ENCODE measurements at regions not wholly inside any gene's neighbourhood (a gene's known extent, or its start where the extent isn't known, plus 50 kb on each side); places are given as distances from the start of the nearest gene placed in this dataset.

DNA sequence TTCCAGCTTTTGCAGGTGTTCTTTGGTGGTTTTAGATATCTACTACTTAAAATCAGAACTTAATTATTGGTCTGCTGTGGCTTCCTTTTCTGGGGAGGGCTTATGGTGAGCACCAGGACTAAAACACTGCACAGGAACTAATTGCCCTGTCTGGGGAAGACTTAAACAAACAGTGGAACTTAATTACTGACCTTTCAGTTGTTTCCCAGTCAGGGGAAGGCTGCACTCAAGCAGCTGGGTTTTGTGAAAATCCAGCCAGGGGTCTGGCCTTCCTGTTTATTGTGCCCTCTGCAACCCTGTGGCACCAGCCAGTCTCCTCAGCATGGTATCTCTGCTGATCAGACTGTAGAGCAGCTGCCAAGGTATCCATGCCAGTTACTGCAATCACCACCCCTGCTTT lies 398.2 kb downstream of the ADCYAP1 start:
- TF ChIP-seq, protein P1, sequence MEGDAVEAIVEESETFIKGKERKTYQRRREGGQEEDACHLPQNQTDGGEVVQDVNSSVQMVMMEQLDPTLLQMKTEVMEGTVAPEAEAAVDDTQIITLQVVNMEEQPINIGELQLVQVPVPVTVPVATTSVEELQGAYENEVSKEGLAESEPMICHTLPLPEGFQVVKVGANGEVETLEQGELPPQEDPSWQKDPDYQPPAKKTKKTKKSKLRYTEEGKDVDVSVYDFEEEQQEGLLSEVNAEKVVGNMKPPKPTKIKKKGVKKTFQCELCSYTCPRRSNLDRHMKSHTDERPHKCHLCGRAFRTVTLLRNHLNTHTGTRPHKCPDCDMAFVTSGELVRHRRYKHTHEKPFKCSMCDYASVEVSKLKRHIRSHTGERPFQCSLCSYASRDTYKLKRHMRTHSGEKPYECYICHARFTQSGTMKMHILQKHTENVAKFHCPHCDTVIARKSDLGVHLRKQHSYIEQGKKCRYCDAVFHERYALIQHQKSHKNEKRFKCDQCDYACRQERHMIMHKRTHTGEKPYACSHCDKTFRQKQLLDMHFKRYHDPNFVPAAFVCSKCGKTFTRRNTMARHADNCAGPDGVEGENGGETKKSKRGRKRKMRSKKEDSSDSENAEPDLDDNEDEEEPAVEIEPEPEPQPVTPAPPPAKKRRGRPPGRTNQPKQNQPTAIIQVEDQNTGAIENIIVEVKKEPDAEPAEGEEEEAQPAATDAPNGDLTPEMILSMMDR (IDR thresholded peaks at IDR 0.05), result no peak
- TF ChIP-seq, protein P2, sequence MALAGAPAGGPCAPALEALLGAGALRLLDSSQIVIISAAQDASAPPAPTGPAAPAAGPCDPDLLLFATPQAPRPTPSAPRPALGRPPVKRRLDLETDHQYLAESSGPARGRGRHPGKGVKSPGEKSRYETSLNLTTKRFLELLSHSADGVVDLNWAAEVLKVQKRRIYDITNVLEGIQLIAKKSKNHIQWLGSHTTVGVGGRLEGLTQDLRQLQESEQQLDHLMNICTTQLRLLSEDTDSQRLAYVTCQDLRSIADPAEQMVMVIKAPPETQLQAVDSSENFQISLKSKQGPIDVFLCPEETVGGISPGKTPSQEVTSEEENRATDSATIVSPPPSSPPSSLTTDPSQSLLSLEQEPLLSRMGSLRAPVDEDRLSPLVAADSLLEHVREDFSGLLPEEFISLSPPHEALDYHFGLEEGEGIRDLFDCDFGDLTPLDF (CRISPR knock-in tag; IDR thresholded peaks at IDR 0.05), result no peak
- TF ChIP-seq CREB1 (CRISPR knock-in tag; IDR thresholded peaks at IDR 0.05) (no peak), ELF4 (CRISPR knock-in tag; IDR thresholded peaks at IDR 0.05; ENCODE audit: low read depth) (no peak), NR2C2 (CRISPR knock-in tag; IDR thresholded peaks at IDR 0.05) (no peak), NFYB (CRISPR knock-in tag; conservative IDR thresholded peaks at IDR 0.05; ENCODE audit: low read depth) (no peak)
- TF ChIP-seq, protein P3, sequence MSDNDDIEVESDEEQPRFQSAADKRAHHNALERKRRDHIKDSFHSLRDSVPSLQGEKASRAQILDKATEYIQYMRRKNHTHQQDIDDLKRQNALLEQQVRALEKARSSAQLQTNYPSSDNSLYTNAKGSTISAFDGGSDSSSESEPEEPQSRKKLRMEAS (CRISPR knock-in tag; IDR thresholded peaks at IDR 0.05), result no peak

Data from WTC11 (cell line).